Ovary (tissue), 7 donors: ENCODE measurements at regions not wholly inside any gene's neighbourhood (a gene's known extent, or its start where the extent isn't known, plus 50 kb on each side); places are given as distances from the start of the nearest gene placed in this dataset.

Experiments used
- DNase-seq, 5 donors: peaks; one replicate each; pipeline ENCODE4 v3.0.0-alpha.2; 2019 to 2020
- H3K27ac ChIP-seq, 2 donors: fragments of 200-600 bp; one replicate each; pipeline versions ENCODE4 v1.5.1 to v1.8.0; 2019 to 2022
- H3K27me3 ChIP-seq: fragments of 200-600 bp; one replicate; pipeline ENCODE4 v1.8.0; 2022
- H3K36me3 ChIP-seq: fragments of 200-600 bp; sonication (generic); one replicate; pipeline ENCODE4 v1.5.1; 2019
- H3K4me1 ChIP-seq: one replicate; pipeline ENCODE4 v1.8.1; 2013; ENCODE audit warnings: mild to moderate bottlenecking, moderate library complexity; ENCODE audit not compliant: insufficient read depth
- H3K4me3 ChIP-seq: fragments of 200-600 bp; sonication (generic); one replicate; pipeline ENCODE4 v1.5.1; 2017
- H3K9me3 ChIP-seq, 2 donors: fragments of 200-600 bp in 1 of 2; sonication (generic) in 1 of 2; one replicate each; pipeline versions ENCODE4 v1.5.1 to v1.8.1; 2013 to 2019; ENCODE audit warnings: mild to moderate bottlenecking in 1 of 2, moderate library complexity in 1 of 2
- EP300 ChIP-seq: sonication (generic); formaldehyde crosslinking; IDR thresholded peaks from one replicate; pipeline ENCODE4 v1.6.1; 2017; ENCODE audit warnings: antibody characterized with exemption
- POLR2A ChIP-seq: fragments of 450-650 bp; IDR thresholded peaks from one replicate; pipeline ENCODE4 v1.6.1; 2017; ENCODE audit warnings: antibody characterized with exemption, mild to moderate bottlenecking, moderate library complexity
- WGBS, 3 donors: extraction: QIAGEN DNeasy Blood & Tissue Kit in 1 of 3; methylation state at CpG; one replicate each; pipeline versions ENCODE4 v1.1.5 to v1.1.7; 2013 to 2017; 5-methylcytosine and 5-hydroxymethylcytosine counted together
- intact Hi-C, 4 donors: fragments of 100-400 bp; cut with DNase I; formaldehyde crosslinking; loops; one replicate each; pipeline versions ENCODE4 v1.11.0 to v1.15.1; 2022 to 2023
- TF ChIP-seq, protein P1 (sequence below), 3 donors: fragments of 450-650 bp in 2 of 3; fragments of 200-600 bp in 1 of 3; IDR thresholded peaks; one replicate each; pipeline versions ENCODE4 v1.5.1 to v1.8.0; 2016 to 2022; ENCODE audit warnings: antibody characterized with exemption in 3 of 3, mild to moderate bottlenecking in 1 of 3
- donor health status: DM: no; HTN: no; CAD: no; lungs with moderate emphysema.
- donor health status: DM: no; HTN: no; CAD: no.
- donor health status: Bipolar disorder and iron deficiency.
- donor health status: DM: no; HTN: no; CAD: no.
- donor health status: DM: yes; HTN: yes; CAD: no.

DNA sequence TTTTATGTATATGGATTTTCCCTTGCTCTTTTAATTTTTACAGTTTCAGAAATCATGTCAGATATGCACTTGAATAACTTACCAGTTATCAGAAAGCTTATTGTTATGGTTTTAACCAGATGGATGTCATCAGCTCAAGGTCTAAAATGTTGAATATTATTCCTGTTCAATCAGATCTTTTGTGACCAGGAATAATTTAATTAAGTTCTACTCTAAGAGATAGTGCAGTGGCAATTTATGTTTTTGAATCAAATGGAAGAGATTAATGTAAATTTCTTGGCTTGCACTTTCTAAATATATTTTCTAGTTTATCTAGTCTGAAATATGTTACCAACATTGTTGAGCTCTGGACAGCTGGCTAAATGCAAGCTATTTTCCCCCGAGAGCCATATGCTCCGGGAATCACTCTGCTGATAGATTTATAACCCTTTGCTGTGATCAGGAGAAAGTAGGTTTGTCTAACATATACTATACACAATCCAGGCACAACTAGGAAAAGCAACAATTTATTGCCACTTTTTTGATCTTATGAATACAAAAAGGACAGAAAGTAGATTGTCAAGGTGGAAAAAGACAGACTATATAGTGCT is 76.8 kb upstream of the CD96 start:
- WGBS, 3 donors: 8 to 11% (median 9%) methylated on average over 2 of the region's 2 CpGs
- DNase-seq: no peak

DNA sequence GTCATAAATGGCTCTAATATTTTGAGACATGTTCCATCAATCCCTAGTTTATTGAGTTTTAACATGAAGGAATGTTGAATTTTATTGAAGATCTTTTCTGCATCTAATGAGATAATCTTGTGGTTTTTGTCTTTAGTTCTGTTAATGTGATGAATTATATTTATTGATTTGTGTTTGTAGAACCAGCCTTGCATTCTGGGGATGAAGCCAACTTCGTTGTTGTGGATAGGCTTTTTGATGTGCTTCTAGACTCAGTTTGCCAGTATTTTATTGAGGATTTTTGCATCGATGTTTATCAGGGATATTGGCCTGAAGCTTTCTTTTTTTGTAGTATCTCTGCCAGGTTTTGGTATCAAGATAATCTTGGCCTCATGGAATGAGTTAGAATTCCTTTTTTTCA is 72.0 kb upstream of the CD96 start:
- intact Hi-C loops: no loop called here
- Histone ChIP-seq H3K36me3 (no peaks in the 10 kb centered on the region), H3K9me3 (no peaks in the 10 kb centered on the region), H3K27me3 (no peaks in the 10 kb centered on the region), H3K27ac (no peak overlapping the region), H3K4me3 (no peak overlapping the region), H3K4me1 (no peaks in the 10 kb centered on the region)
- TF ChIP-seq, protein P1, sequence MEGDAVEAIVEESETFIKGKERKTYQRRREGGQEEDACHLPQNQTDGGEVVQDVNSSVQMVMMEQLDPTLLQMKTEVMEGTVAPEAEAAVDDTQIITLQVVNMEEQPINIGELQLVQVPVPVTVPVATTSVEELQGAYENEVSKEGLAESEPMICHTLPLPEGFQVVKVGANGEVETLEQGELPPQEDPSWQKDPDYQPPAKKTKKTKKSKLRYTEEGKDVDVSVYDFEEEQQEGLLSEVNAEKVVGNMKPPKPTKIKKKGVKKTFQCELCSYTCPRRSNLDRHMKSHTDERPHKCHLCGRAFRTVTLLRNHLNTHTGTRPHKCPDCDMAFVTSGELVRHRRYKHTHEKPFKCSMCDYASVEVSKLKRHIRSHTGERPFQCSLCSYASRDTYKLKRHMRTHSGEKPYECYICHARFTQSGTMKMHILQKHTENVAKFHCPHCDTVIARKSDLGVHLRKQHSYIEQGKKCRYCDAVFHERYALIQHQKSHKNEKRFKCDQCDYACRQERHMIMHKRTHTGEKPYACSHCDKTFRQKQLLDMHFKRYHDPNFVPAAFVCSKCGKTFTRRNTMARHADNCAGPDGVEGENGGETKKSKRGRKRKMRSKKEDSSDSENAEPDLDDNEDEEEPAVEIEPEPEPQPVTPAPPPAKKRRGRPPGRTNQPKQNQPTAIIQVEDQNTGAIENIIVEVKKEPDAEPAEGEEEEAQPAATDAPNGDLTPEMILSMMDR (IDR thresholded peaks at IDR 0.05): no peak
- no peak for DNase-seq
- 87 to 95% (median 92%) methylated on average over 2 of the region's 2 CpGs for WGBS, 3 donors

More for the DNA sequence above, 76.8 kb upstream of the CD96 start:
- H3K27ac ChIP-seq: no peak overlapping the region
- H3K36me3 ChIP-seq: no peaks in the 10 kb centered on the region
- H3K4me3 ChIP-seq: no peak overlapping the region
- H3K9me3 ChIP-seq: no peaks in the 10 kb centered on the region
- H3K27me3 ChIP-seq: no peaks in the 10 kb centered on the region
- H3K4me1 ChIP-seq: no peaks in the 10 kb centered on the region
- TF ChIP-seq, protein P1 (IDR thresholded peaks at IDR 0.05): no peak
- intact Hi-C loops: no loop called here

DNA sequence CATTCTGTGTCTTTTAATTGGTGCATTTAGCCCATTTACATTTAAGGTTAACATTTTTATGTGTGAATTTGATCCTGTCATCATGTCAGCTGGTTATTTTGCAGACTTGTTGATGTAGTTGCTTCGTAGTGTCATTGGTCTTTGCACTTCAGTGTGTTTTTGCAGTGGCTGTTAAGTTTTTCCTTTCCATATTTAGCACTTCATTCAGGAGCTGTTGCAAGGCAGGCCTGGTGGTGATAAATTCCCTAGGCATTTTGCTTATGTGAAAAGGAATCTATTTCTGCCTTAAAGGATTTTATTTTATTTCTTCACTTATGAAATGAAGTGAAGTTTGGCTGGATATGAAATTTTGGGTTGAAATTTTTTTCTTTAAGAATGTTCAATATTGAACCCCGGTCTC is 70.2 kb upstream of the CD96 start:
- Histone ChIP-seq H3K27me3 (no peaks in the 10 kb centered on the region), H3K36me3 (no peaks in the 10 kb centered on the region), H3K27ac (no peak overlapping the region), H3K4me3 (no peak overlapping the region), H3K4me1 (no peaks in the 10 kb centered on the region), H3K9me3 (no peaks in the 10 kb centered on the region)
- 69 to 94% (median 89%) methylated on average over 2 of the region's 2 CpGs for WGBS, 3 donors
- TF ChIP-seq, protein P1 (IDR thresholded peaks at IDR 0.05): no peak
- TF ChIP-seq EP300 (no peak), POLR2A (no peak)
- DNase-seq: no peak
- intact Hi-C loops: no loop called here

DNA sequence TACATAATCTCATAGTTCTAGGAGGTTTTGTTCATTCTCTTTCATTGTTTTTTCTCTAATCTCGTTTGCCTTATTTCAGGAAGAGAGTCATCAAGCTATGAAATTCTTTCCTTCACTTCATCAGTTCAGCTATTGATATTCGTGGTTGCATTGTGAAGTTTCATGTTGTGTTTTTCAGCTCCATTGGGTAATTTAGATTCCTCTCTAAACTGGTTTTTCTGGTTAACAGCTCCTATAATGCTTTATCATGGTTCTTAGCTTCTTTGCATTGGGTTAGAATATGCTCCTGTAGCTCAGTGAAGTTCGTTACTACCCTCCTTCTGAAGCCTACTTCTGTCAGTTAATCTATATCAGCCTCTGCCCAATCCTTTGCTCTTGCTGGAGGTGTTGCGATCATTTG is 69.4 kb upstream of the CD96 start:
- WGBS, 3 donors: 87 to 89% (median 87%) methylated on average over 4 of the region's 4 CpGs
- H3K36me3 ChIP-seq: no peaks in the 10 kb centered on the region
- no peaks in the 10 kb centered on the region for H3K4me1 ChIP-seq
- TF ChIP-seq EP300 (no peak), POLR2A (no peak)
- TF ChIP-seq, protein P1 (IDR thresholded peaks at IDR 0.05): no peak
- no peaks in the 10 kb centered on the region for H3K9me3 ChIP-seq
- H3K27ac ChIP-seq: no peak overlapping the region
- intact Hi-C loops: no loop called here
- no peak for DNase-seq
- H3K27me3 ChIP-seq: no peaks in the 10 kb centered on the region
- no peak overlapping the region for H3K4me3 ChIP-seq

DNA sequence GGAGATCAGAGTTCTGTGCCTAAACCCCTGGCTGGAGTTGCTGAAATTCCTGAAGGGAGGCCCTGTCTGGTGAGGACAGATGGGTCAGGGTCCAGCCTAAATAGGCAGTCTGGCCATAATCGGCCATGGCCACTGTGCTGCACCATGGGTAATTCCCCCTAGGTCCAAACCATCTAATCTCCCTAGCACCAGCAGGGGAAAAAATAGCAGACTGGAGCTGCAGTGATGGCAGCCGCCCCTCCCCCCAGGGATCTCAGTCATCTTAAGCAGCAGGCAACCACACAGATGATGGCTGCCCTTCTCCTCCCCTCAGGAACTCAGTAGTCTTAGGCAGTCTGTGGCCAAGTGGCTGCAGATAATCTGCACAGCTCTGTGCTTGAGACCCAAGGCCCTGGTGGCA is 68.4 kb upstream of the CD96 start:
- Histone ChIP-seq H3K4me1 (no peaks in the 10 kb centered on the region), H3K36me3 (no peaks in the 10 kb centered on the region), H3K4me3 (no peak overlapping the region), H3K9me3 (no peaks in the 10 kb centered on the region), H3K27me3 (no peaks in the 10 kb centered on the region), H3K27ac (no peak overlapping the region)
- intact Hi-C loops: no loop called here
- 76 to 89% (median 86%) methylated on average over 1 to 2 of the region's 2 CpGs for WGBS, 3 donors
- DNase-seq: no peak
- TF ChIP-seq, protein P1 (IDR thresholded peaks at IDR 0.05): no peak
- TF ChIP-seq POLR2A: no peak
- TF ChIP-seq EP300: no peak
